Right atrium auricular region (tissue), 2 donors: ENCODE measurements at regions not wholly inside any gene's neighbourhood (a gene's known extent, or its start where the extent isn't known, plus 50 kb on each side); places are given as distances from the start of the nearest gene placed in this dataset.

ENCODE experiments used
- DNase-seq: peaks from one replicate; pipeline ENCODE4 v3.0.0-alpha.2; 2019; ENCODE audit warnings: low spot score
- H3K27ac ChIP-seq, 2 donors: fragments of 200-600 bp; sonication (generic); 1 replicate in 1 of 2; 2 replicates in 1 of 2; pipeline ENCODE4 v1.5.1; 2016 to 2019
- H3K27me3 ChIP-seq, 2 donors: fragments of 200-600 bp; sonication (generic); one replicate each; pipeline versions ENCODE4 v1.5.1 to v1.6.0; 2017 to 2019
- H3K36me3 ChIP-seq: fragments of 200-600 bp; sonication (generic); one replicate; pipeline ENCODE4 v1.5.1; 2016
- H3K4me1 ChIP-seq, 2 donors: fragments of 200-600 bp; sonication (generic); one replicate each; pipeline versions ENCODE4 v1.5.1 to v1.6.0; 2017 to 2019
- H3K4me3 ChIP-seq, 2 donors: fragments of 200-600 bp; sonication (generic); 1 replicate in 1 of 2; 2 replicates in 1 of 2; pipeline ENCODE4 v1.5.1; 2017 to 2019; ENCODE audit warnings: mild to moderate bottlenecking in 1 of 2, moderate library complexity in 1 of 2
- H3K9me3 ChIP-seq, 2 donors: fragments of 200-600 bp; sonication (generic); one replicate each; pipeline ENCODE4 v1.5.1; 2019
- CTCF ChIP-seq, 2 donors: fragments of 200-600 bp; sonication (generic); IDR thresholded peaks; one replicate each; pipeline ENCODE4 v1.5.1; 2019; ENCODE audit warnings: antibody characterized with exemption in 2 of 2

GRCh38 chr2:129895061-129895460, 84.4 kb upstream of the RAB6C start:
- no peaks in the 10 kb centered on the region for H3K27me3 ChIP-seq
- peaks cover 0 to 10% of the 10 kb centered on the region in 2 donors for H3K9me3 ChIP-seq
- H3K4me1 ChIP-seq: no peaks in the 10 kb centered on the region
- no peak overlapping the region for H3K27ac ChIP-seq
- no peak for DNase-seq
- no peaks in the 10 kb centered on the region for H3K36me3 ChIP-seq
- no peak for TF ChIP-seq CTCF (IDR thresholded peaks at IDR 0.05)
- no peak overlapping the region for H3K4me3 ChIP-seq

GRCh38 chr2:129895526-129896082, 83.9 kb upstream of the RAB6C start:
- no peak for DNase-seq
- Histone ChIP-seq H3K27me3 (no peaks in the 10 kb centered on the region), H3K4me1 (no peaks in the 10 kb centered on the region), H3K27ac (no peak overlapping the region), H3K9me3 (peaks cover 0 to 10% of the 10 kb centered on the region in 2 donors), H3K36me3 (no peaks in the 10 kb centered on the region), H3K4me3 (no peak overlapping the region)
- no peak for TF ChIP-seq CTCF (IDR thresholded peaks at IDR 0.05)

- Histone ChIP-seq H3K9me3 (peaks cover 0 to 10% of the 10 kb centered on the region in 2 donors), H3K36me3 (no peaks in the 10 kb centered on the region), H3K27me3 (no peaks in the 10 kb centered on the region), H3K4me1 (no peaks in the 10 kb centered on the region), H3K4me3 (no peak overlapping the region), H3K27ac (no peak overlapping the region)
- TF ChIP-seq CTCF (IDR thresholded peaks at IDR 0.05): no peak
- DNase-seq: peak; percentile 32
Measured at GRCh38 chr2:129896226-129897100, 83.0 kb upstream of the RAB6C start.

- no peak overlapping the region for H3K27ac ChIP-seq
- H3K27me3 ChIP-seq: no peaks in the 10 kb centered on the region
- no peak overlapping the region for H3K4me3 ChIP-seq
- no peaks in the 10 kb centered on the region for H3K4me1 ChIP-seq
- no peak for TF ChIP-seq CTCF (IDR thresholded peaks at IDR 0.05)
- peaks cover 0 to 10% of the 10 kb centered on the region in 2 donors for H3K9me3 ChIP-seq
- DNase-seq: peak; percentile 42
- no peaks in the 10 kb centered on the region for H3K36me3 ChIP-seq
Measured at GRCh38 chr2:129901754-129902415, 77.6 kb upstream of the RAB6C start.

GRCh38 chr2:129902731-129903585, 76.5 kb upstream of the RAB6C start:
- Histone ChIP-seq H3K4me3 (no peak overlapping the region), H3K27ac (no peak overlapping the region), H3K9me3 (peaks cover 0 to 10% of the 10 kb centered on the region in 2 donors), H3K36me3 (no peaks in the 10 kb centered on the region), H3K4me1 (no peaks in the 10 kb centered on the region), H3K27me3 (no peaks in the 10 kb centered on the region)
- DNase-seq: peak; percentile 52
- no peak for TF ChIP-seq CTCF (IDR thresholded peaks at IDR 0.05)
